Fibroblast of the aortic adventitia (primary cell): ENCODE measurements at regions not wholly inside any gene's neighbourhood (a gene's known extent, or its start where the extent isn't known, plus 50 kb on each side); places are given as distances from the start of the nearest gene placed in this dataset.

Experiments
- DNase-seq: peaks from one replicate; pipeline ENCODE4 v3.0.0-alpha.2; 2010; ENCODE audit warnings: low read depth
- H3K4me3 ChIP-seq: 2 replicates; pipeline ENCODE4 v1.5.1; 2011; ENCODE audit warnings: low read depth, mild to moderate bottlenecking, control low read depth, low read length, moderate library complexity
- CTCF ChIP-seq: IDR thresholded peaks from 2 replicates; pipeline ENCODE4 v1.5.1; 2011; ENCODE audit warnings: mild to moderate bottlenecking, low read length, control low read depth, inconsistent platforms; ENCODE audit not compliant: insufficient read depth

GRCh38 chr1:168640182-168640581, 63.8 kb downstream of the XCL1 start:
- H3K4me3 ChIP-seq: no peak overlapping the region
- no peak for DNase-seq
- TF ChIP-seq CTCF: no peak

GRCh38 chr1:168640836-168641235, 64.4 kb downstream of the XCL1 start:
- no peak for TF ChIP-seq CTCF
- no peak for DNase-seq
- no peak overlapping the region for H3K4me3 ChIP-seq

GRCh38 chr1:168643152-168643551, 66.7 kb downstream of the XCL1 start:
- TF ChIP-seq CTCF: no peak
- H3K4me3 ChIP-seq: no peak overlapping the region
- peak; percentile 90 for DNase-seq
